Ovary (tissue), 3 donors: ENCODE measurements at regions not wholly inside any gene's neighbourhood (a gene's known extent, or its start where the extent isn't known, plus 50 kb on each side); places are given as distances from the start of the nearest gene placed in this dataset.

Experiments
- CTCF ChIP-seq, 3 donors: fragments of 450-650 bp in 2 of 3; fragments of 200-600 bp in 1 of 3; IDR thresholded peaks; one replicate each; pipeline versions ENCODE4 v1.5.1 to v1.8.0; 2016 to 2022; ENCODE audit warnings: antibody characterized with exemption in 3 of 3, mild to moderate bottlenecking in 1 of 3
- POLR2A ChIP-seq: fragments of 450-650 bp; IDR thresholded peaks from one replicate; pipeline ENCODE4 v1.6.1; 2017; ENCODE audit warnings: antibody characterized with exemption, mild to moderate bottlenecking, moderate library complexity
- donor health status: DM: no; HTN: no; CAD: no.

GRCh38 chr12:14280921-14281320, 84.6 kb upstream of the ATF7IP start:
- TF ChIP-seq POLR2A (no peak), CTCF (IDR thresholded peaks at IDR 0.05) (no peak)
